HG03045 (cell line): ENCODE measurements at regions not wholly inside any gene's neighbourhood (a gene's known extent, or its start where the extent isn't known, plus 50 kb on each side); places are given as distances from the start of the nearest gene placed in this dataset.

Experiments
- ATAC-seq: cut with Tn5 transposase; IDR thresholded peaks from one replicate; pipeline ENCODE4 v1.9.1; 2021; ENCODE audit warnings: mild to moderate bottlenecking, moderate library complexity; ENCODE audit not compliant: unreplicated experiment

DNA sequence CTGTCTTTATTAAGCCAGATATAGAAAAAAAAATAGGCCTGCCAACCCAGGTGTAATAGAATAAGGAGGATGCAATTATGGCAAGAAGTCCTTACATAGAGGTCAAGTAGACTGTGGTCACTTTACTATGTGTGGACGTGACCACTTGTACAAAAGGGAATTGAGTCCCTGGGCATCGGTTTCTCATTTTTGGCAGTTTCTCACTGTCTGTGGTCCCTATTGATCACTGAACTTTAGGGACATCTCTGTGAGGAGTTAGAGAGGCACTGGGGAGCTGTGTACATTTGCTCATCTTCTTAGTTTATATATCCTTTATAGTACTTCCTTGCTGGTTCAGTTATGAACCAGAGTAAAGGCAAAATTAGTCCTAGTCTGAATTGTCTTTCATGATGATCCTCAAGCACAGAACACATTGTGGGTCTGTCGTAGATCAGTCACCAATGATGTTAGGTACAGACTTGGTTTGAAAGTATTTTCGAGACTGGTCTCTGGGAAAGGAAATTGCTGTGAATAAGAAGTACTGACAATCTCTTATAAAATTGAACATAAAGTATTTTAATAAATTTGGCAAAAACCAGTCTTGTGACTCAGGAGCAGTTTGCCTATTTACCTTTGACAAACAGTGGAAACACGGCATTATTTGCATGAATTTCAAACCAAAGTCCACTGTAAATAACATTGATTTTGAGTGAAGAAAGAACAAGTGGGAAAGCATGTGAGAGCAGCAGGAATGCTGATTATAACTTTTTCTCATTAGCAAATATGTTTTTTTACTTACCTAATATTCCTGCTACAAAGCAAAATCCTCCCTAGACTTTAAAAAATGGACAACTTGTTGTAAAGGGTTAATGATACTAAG, 218.9 kb upstream of the DPH6 start:
- no peak for ATAC-seq

DNA sequence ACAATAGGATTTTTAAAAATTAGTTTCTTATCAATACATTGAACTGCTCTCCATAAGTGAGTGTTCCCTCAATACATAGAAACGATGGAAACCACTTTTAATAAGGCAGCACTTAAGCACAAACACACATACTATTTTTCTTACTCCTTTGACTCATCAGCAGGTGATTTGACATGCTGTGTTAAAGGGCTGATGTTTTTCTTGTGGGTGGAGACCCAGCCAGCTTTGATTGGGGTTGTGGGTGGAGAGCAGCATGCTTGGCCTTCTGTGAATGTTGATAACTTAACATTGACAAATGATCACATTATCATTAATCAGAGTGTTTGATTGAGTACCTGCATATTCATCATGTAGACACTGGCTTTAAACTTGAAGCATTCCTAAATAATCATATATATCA, 223.0 kb upstream of the DPH6 start:
- no peak for ATAC-seq

DNA sequence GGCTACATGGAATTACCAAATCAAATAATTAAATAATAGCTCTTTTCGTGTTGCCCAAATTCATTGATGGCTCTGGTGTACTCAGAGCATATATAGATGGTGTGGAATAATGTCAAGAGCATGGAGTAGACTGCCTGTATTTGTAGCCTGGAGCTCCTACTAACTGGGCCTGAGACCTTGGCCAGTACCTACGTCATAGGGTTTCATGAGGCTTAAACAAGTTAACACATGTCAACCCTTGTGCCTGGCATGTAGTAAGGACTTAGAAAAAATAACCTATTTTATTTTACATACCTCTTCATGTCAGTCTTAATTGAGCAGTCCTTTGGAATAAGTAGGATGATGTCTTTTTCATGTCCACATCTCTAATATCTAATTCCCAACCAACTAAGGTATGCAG, 223.7 kb upstream of the DPH6 start:
- no peak for ATAC-seq

DNA sequence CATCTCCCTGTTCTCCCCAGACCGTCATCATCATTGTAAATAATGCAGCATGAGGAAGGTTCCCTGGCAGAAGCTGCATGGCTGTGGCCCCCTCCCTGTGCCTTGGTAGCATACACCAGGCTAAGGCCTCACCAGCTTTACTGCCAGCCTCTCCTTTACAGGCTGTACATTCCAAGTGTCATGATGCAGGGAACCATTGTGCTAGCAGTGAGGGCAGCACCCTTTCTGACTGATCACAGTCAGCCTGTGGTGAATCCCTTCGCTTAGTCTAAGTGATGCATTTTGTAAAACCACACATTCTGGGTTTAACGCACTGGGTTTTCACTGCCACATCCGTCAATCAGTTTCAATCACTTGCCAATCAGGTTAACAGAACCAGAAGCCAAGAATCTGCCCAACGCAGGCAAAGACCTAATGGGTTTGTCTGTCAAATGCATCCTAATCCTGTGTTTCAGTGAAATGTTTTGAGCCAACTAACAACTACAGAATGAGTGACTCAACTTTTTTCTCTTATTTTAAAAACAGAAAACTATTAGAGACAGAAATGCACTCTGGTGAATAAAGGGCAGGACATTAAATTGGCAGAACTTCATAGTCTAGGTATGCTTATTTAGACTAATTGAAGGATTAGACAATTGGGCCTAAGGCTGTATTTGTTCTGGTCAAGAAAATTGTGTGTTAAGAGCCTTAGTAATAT, 225.9 kb upstream of the DPH6 start:
- no peak for ATAC-seq

DNA sequence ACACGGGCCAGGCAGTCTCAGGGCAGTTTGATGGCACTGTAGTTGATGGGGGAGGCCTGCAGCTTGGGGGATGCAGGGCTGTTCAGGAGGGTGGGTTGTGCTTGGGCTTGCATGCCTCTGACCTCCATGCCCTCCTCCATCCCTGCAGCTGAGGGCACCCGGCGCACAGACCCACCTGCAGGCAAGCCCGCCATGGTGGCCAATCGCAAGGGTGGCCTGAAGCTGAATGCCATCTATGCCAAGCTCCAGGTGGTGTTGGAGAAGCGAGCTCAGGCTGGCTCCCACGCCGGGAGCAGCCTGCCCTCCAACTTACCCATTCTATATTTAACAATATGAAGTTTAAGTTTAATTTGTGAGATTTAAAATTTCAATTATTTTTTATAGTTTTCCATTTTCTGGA, 228.7 kb upstream of the DPH6 start:
- no peak for ATAC-seq

DNA sequence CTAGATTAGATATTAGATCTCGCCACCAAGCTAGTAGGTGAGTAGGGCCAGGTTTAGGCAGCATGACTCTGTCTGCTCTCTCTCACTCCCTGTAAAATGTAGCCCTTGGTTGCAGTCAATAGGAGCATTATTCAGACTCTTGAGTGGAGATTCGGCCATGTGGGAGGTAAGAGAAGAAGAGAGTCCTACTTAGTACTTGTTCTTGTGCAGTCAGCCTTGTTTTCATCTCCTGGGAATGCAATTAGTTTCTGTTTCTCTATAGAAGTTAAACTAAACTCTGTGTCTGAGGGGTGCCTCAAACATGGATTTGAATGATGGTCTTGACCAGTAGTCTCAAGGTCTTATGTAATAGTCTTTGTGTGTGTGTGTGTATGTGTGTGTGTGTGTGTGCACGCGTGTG, 229.5 kb upstream of the DPH6 start:
- ATAC-seq, result no peak

DNA sequence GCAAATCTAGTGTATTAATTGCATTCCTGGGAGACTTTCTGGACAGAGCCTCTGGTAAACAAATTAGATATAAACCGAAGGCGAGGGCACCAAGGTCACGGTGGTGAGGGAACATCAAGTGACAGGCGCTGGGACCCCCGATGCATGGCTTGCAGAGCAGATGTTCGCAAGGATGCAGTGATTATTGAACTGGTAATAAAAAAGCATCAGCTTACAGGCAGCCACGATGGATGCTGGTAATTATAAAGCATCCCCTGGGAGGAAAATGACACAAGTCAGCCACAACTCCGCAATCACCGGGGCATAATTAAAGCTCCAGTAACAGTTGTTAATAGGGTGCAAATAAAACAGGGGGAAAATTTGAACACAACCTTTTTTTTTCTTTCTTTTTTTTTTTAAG, 231.1 kb upstream of the DPH6 start:
- no peak for ATAC-seq

DNA sequence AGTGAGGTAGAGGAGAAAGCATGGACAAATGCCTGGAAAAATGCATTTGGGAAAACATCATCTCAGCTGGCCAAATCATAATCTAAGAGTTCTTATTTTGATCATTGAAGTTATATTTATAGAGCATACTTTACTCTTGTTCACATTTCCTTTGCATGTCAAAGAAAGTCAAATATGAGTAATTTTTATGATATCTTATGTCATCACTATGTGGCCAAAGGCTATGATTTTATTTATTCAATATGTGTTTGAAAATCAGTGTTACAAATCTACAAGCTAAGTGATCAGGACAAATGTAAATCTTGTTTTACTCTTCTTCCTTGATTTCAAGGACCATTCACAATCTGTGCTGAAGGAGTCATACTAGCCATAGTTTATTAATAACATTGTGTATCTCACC, 237.2 kb upstream of the DPH6 start:
- no peak for ATAC-seq

DNA sequence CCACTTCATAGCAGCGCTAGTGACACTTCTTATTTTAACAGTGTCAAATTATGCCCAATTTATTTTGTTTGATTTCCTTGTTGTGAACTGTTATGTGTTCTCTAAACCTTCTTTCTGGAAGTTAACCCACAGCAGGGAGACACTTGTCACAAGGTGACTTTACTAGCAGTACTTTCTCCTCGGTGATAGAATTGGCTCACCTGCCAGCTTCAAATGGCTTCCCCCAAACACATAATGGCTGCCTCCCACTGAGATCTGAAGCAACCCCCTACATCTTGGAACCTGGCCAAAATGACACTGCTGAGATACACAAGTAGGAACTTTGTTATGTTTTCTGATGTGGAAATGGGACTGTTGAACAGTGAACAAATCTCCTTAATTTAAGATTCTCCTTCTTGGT, 238.8 kb upstream of the DPH6 start:
- ATAC-seq, result no peak

DNA sequence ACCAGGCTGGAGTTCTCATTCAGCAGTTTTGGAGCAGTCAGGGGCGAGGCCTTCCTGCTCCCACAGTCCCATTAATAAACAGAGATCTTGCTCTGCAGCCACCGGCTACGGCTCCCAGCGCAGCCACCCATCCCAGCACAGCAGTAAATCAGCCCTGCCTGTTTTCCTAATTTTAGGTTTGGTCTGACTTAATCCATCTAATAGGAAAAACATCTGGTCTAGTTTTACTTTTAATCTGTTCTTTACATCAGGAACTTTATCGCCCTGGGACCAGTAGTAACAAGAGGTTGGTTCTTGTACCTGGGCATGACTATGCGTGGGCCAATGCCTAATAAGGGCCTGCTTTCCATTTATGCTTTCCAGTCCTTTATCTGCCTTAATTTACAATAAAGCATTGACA, 264.0 kb upstream of the DPH6 start:
- no peak for ATAC-seq

DNA sequence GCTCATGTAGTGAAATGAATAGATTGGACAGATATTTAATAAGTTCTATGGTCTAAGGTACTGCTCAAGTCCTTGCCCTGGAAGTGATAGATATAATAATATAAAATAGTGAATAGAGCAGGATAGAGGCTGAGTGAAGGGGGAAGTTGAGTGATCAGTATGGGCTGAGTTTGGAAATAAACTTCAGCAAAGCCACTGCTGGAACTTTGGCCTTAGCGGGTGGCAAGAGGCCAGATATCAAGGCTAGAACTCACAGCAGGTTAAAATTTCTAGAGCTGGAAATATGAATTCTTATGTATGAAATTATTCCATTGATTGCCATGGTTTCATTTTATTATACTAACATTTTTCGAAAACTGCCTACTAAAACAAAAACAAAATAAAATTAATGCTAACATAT, 267.6 kb upstream of the DPH6 start:
- no peak for ATAC-seq

DNA sequence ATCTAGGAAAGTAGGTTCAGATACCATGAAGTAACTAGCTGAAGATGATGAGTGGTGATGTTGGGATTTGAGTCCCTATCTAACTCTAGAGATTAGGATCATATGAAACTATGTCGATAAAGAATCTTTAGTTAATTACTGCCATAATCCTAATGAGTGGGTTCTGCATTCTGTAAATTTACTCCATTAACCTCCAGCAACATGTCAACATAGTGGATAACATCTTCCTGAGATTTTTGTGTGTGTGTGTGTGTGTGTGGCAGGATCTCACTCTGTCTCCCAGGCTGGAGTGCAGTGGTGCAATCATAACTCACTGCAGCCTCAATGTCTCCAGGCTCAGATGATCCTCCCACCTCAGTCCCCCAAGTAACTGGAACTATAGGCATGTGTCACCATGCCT, 272.9 kb upstream of the DPH6 start:
- ATAC-seq, result no peak

DNA sequence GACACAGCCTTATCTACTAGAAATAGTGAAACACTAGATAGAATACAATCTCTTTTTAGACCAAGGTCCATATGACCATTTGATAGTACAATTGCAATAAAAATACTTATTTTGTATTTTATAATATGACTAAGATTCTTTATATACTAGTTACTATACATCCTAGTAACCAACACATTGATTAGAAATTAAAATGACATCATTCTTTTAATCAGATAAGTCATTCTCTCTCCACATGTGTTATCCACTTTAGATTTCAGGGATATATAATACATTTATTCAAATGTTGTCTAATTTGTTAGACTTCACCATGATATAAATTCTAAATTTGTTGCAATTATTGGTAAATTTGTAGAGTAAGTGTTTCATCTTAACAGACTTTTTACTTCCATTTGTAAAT, 276.2 kb upstream of the DPH6 start:
- no peak for ATAC-seq

DNA sequence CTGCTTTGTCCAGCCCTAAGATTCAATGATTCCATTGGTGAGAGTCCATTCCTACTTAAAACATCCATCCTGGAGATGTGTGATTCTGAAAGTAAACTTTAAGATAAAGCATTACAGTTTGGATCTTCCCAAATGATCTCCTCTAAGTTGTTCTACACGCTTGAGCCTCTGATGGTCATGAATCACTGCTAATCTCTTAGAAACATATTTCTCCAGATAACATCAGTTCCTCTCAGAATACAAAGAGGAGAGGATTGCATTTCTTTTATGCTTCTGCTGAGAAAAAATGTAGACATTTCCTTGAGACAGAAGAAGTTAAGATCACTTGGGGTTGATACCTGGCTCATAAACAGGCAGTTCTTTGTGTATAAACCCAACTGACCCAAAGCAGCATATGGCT, 281.2 kb upstream of the DPH6 start:
- ATAC-seq, result no peak

DNA sequence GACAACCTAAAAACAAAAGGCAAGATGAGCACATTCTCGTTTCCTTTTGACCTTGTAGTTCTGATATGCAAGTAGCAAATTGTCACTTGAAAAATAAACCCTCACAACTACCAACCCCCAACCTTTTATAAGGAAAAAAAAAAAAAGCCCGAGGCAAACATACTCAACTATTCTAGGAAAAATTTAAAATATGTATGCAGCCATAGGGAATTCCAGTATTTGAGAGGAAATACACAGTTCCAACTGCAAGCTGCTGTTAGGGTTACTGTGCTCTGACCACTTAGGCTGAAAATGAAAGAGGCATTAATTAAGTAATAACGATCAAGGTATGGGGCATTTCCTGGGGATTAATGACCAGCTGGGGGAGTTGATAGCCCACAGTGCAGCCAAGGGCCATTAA, 281.9 kb upstream of the DPH6 start:
- no peak for ATAC-seq

DNA sequence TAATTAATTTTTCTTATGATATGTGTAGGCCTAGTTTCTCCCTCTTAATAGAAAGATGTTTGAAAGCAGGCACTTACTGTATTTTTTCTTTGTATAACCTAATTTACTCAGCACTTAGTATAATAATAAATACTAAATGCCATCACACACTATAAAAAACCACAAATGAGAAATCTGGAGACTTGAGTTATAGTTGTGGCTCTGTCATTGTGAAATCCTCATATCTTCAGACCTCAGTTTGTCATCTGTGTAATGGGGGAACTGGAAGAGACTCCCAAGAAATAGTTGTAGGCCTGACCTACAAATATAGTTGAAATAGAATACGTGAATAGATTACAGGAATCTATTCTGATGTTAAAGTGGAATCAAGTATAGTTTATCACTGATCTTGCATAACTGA, 287.6 kb upstream of the DPH6 start:
- ATAC-seq, result no peak

DNA sequence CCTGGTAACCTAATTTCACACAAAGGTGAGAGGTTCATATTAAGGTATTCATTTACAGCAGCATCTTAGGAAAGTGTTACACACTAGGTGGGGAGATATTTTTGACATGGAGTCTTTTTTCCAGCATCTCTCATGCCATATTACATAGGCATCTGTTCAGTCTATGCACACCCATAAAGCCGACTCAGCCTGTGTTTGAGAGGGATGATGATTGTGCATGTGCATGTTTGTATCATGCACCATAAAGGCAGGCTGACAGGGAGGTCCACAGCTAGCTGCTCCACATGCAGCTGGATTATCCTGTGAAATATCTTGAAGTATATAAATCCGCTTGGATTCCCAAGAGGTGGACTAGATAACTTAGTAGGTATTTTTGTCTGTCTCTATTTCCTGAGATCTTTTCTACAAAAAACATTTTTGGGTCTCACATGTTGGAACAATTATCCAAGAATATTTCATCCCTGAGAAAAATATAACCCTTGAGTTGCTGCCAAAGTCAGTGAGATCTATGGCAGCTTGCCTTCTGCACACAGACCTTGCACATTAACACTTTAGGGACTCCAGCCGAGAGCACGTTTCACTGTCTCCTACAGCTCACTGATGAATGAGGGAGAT, 288.4 kb upstream of the DPH6 start:
- ATAC-seq, result no peak

DNA sequence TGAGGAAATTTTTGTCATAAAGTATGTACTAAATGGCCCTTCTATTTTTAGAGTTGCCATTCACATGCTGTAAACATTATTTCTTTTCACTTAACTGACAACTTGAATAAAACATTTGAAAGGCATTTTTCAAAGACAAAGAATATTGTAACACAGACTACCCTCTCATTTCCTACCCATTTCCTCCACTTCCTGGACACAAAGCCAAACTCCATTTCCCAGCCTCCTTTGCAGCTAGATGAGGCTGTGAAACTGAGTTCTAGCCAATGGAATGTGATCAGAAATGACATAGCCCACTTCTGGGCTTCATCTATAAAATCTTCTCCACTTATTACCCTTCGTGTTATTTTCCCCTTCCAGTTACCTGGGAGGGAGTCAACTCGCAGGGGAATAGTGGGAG, 288.9 kb upstream of the DPH6 start:
- no peak for ATAC-seq

DNA sequence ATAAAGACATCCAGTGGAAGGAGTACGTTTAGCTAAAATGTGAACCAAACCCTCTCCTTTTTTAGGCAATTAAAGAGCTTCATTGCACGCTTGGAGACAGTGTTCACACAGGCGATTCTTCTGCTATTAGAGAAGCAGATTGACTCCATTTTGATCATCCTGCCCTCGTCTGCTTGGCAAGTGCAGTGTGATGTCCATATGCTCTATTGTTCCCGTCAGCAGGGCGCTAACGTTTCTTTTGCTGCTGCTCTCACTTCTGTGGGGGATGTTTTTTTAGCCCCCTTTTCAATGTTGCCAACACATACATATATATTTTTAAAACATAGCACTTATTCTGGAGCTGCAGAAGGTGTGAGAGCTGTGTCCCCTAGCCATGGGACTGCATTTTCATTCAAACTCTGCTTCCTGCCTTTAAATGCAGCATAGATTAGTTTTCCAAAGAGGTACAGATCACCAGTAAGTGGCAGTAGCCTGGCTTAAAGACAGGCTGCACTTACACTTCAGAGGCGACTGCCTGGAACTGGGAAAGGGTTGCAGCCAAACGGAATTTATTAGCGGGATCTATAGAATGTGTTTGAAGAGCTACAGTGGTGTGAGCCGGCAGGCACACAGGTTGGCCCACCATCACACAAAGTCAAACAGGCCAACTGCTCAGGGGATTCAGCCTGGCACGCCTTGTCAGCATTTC, 292.6 kb upstream of the DPH6 start:
- ATAC-seq, result no peak

DNA sequence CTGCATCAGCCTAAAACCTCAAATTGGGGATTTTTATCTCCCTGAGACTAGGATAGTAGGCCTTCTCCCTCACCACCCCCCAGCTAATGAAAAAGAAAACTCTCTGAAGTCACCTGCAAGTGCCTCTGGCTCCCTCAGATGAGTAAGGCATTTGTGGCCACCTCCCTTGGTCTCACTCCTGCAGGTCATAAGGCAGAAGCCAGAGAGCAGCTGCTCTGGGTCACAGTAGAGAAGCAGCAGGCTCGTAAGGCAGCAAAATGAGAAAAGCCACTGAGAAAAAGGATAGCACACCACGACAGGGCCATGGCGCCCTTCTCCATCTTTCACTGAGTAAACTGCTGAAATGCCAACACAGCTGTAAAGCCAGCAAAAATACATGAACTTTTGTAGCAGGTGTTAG, 296.7 kb upstream of the DPH6 start:
- ATAC-seq, result no peak

DNA sequence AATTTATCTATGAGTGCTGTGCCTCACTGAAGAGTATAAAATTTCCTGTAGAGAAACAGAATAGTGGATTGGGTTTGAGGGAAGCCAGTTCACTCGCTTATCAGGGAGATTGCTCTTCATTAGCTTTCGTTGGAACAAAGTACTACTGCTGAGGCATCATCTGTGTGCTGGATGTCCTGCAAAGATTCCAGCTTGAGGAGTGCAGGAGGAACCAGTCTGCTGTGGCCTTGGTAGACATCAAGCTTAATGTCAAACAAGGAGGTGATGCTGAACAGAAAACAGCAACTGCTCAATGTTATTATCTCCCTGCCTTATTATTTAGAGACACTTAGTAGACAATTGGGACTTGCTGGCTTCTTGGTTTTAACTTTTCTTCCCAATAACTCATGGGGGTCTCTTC, 297.5 kb upstream of the DPH6 start:
- ATAC-seq, result no peak

DNA sequence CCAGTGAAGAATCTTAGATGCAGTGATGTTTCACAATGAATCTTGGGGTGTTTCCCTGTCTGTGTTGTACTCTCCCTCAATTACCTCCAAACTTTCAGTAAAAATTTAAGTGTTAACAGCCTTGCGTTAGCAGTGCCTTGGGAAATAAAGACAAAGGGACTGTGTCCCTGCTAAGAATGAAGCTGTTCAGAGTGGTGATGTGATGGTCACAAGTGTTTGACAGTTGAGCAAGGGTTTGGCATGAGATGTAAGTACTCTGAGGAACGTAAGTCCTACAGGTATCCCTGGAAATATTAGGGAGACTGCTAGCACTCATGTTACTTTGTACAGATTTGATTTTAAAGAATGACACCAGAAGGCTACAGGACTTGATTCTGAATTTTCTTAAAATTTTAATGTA, 304.3 kb upstream of the DPH6 start:
- no peak for ATAC-seq
